Esophagus mucosa (tissue), 1 donor: ENCODE measurements at regions not wholly inside any gene's neighbourhood (a gene's known extent, or its start where the extent isn't known, plus 50 kb on each side); places are given as distances from the start of the nearest gene placed in this dataset.

Source experiments
- ATAC-seq: fragments of 200-7000 bp; cut with Tn5 transposase; one replicate; pipeline ENCODE4 v1.9.1; 2020
- donor health status: DM: yes; HTN: yes; CAD: no.

DNA sequence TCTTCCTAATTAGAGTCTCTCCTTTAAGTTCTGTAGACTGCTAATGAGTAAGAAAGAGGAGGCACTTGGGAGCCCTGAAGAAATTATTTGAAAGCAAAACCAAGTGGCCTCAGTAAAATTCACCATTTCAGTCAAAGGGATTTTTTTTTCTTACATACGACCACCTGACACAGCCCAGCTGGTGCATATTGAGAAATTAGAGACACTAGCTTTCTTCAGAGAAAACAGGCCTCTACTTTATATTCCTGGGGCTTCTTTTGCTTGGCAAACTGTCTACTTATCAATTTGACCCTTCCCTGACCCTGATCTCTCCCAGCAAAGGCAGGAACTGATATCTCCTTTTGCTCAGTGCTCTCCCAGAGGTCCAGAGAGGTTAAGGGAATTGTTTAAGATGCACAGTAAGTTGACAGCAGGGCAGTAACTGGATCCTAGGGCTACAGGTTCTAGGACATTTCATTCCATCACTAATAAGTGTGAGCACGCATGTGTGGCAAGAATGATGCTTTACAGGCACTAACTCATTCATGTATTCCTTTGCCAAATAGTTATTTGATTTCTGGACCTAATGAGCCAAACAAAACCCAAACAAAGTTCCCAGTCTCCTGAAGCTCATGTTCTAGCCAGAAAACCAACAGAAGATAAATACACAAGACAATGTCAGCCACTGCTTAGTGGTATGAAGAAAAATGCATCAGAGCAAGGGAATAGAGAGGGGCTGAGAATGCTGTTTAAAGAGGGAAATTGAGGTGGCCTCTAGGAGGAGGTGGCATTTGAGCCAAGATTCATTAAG, 467.6 kb downstream of the SOX6 start:
- no peak for ATAC-seq

DNA sequence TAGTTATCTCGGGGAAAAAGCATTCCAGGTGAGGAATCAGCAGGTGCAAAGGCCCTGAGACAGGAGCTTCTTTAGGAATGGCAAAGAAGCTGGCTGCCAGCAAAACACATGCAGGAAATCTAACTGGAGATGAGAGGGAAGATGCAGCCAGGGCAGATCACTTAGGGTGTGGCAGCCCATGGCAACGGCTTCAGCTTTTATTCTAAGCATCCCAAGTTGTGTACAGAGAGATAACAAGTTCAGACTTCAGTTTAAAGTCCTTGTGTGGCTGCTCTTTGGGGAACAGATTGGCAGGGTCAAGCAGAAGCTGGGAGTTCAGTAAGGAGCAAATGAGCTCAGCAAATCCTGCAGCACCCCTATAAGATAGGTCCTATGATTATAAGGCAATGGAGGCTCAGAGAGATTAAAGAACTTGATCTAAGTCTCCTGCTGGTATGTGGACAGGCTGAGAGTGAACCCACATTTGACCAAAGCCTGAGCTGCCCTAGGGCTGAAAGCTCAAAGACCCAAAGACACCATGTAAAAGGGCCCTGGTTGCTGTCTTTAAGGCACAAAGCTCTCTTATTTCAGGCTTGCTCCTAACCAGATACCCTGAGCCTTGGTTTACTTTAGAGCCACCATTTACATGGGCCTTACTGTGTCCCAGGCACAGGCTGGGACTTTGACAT, 466.8 kb downstream of the SOX6 start:
- ATAC-seq: no peak

DNA sequence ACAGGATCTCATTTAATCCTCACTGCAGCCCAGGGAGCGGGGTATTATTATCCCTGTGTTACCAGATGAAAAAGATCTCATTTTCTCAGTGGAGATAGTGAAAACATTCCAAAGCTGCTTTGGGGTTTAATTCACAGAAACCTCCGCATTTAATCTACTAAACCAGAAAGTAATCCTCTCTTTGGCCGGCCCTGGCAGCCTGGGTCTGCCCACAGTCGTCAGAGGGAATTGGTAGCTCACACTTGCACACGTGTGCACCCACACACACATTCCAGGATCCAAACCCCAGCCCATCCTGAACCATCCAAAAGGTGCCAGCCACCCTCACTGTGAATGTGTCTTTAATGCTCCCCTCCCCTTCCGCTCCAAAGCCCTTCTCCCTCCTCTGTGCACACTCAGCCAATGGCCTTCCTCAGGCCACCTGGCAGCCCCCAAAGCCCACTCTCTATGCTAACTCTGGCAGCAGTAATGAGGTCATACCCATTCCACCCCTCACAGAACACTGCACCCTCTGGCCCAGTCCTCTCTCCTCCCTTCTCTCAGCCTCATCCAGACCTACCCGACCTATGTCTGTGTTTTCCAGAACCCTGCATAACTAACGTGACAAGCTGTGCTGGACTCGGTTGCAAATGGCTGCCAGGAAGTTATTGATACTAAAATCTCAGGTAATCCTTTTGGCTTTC, 466.2 kb downstream of the SOX6 start:
- ATAC-seq: no peak

DNA sequence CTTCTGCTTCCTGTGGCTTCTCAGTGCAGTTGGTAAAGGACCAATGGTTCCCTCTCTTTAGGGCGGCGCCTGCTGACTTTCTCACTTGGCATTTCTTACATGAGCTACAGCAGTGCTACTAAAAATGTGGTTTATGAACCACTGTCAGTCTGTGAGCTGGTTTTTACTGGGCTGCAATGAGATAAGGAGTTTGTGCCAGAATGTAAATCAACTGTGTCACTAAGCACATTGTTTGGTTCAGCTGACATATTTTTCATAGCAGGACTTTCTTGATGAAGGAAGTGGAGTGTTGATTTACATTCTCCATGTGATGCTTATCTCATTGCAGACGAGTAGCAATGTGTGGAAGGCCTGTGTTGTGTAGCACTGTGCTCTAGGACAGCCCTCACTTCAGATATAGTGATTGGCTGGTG, 463.3 kb downstream of the SOX6 start:
- no peak for ATAC-seq

DNA sequence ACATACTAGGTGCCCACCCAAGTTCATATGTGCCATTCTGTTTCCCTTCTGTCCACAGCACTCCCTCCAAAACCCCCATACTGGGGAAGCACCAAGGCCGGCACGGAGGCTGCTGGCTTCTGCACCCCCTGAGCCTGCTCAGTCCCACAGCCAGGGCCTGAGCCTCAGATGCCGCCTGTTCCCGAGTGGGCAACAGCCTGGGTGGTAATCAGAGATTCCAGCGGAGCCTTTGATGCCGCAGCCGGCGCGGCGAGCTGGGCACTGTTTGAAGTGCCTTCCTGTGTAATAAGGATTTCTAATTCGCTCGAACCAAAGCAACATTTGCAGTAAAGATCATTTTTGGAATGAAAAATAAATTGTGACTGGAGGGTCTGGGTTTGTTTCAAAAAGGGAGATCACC, 460.3 kb downstream of the SOX6 start:
- ATAC-seq: no peak

DNA sequence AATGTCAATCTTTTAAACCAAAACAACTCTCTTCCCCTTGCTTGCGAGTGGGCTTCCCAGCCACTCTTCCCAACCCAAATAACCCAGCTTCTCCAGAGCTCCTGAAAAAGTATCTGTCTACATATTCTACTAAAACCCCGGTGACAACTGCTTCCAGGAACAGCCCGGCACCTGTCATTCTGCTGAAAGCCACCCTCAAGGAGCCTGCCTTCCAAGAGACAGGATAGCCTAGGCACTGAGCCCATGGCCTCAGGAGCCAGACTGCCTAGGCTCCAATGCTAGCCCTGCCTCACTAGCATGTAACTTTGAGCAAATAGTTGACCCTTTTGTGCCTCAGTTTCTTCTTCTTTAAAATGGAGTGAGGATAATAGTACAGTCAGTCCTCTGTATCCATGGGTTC, 459.8 kb downstream of the SOX6 start:
- ATAC-seq: no peak

DNA sequence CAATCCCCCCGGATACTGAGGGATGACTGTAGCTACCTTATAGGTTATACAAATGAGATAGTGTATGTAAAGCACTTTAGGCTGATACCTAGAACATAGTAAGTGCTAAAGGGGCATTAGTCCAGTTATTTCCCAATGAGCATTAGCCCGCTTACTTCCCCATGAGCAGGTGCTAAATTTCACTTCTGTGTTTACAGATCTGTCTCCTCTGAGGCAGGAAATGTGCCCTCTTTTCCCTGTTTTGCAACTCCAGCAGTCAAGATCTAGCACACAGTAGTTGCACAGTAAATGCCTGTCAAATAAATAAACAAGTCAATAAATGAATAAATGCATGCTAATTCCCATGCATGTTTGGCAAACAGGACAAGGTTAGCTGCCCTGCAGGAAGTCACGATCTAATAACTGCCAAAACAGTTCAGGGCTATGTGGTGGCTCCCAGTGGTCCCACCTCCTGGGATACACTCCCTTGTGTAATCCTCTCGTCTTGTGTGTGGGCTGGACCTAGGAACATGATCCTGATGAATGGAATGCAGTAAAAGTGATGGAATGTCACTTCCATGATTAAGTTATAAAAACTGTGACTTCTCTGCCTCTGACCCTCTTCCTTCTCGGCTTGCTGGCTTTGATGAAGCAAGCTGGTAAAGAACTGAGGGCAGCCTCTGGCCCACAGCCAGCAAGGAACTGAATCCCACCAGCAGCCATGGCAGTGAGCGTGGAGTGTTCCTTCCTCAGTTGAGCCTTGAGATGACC, 459.0 kb downstream of the SOX6 start:
- no peak for ATAC-seq

DNA sequence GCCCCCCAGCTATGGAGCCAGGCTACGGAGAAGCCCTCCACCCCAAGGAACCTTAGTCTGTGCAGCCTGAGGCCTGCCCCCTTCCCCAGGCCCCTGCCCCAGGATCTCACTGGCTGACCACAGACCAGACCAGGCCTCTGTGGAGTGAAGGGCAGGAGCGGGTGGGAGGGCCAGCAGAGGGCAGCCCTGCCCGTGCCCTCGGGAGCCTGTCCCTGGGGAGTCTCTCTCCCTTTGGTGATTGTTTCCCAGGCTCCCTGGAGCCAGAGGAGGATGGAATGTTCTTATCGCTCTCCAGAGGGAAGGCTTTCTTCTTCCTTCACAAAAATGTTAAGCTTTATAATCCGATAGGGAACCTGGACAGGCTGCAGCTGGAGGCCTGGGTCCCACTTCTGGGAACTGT, 455.3 kb downstream of the SOX6 start:
- ATAC-seq: no peak

DNA sequence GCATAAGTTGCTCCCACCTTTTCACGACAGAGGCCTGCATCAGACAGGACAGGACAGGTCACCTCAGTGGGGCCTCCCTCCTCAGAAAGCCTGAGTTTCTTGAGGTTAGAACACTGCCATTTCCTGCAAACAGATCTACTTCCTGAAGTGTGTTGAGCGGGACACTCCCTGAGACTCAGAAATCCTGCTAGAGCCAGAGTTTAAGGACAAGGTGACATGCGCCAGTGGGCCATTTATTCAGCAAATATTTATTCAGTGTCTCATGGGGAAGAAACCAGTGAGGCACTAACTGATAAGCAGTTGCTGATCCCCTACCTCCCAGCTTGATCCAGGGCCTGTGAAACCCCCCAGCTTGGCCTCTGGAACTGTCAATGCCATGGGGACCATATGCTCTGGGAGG, 454.6 kb downstream of the SOX6 start:
- peak; percentile 48 for ATAC-seq

DNA sequence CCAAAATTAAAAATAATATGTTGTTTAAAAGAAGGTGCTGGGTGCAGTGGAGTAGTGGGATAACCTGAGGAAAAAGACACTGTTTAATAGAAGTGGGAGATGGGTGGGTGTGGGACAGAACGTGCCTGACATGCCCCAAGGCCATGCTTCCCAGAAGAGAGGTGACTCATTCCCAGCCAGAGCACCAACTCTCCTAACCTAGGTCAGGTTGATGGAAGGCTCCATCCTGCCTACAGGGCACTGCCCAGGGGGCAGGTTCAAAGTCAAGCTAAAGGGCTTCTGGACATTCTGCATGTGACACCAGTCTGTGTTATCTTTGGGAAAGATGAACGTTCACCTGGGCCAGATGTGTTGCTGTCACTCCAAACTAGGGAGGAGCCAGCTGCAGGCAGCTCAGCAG, 453.1 kb downstream of the SOX6 start:
- no peak for ATAC-seq

DNA sequence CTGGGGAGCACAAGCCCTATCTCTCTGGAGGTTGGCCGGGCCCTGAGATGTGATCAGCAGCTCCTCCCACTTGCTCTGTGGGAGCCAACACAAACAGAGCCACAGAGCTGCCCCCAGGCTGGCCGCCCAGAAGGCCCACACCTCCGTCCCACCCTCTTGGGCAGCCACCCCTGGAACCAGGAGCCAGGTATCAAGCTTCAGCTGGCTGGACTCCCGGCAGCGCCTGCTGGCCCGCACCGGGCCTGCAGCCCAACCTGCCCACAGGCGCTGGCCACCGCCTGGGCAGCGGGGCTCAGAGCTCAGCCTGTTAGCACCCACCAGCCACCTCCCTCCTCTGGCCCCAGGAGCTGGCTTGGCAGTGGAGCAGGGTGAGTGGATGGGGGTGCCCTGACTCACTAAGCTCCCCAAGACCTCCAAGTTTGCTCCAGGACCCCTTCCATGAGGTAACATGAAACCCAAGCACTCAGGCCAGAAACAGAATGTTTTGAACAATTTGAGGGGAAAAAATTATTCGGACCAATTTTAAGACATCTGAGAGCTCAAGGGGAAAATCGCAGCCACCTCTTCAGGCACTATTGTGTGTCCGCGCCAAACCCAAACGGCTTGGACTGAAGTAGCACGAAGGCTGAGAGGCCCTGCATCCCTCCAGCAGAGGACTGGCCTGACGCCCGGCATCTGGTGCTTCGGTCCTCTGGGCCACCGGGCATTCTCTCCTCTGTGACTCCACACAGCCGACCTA, 450.8 kb downstream of the SOX6 start:
- ATAC-seq: no peak

DNA sequence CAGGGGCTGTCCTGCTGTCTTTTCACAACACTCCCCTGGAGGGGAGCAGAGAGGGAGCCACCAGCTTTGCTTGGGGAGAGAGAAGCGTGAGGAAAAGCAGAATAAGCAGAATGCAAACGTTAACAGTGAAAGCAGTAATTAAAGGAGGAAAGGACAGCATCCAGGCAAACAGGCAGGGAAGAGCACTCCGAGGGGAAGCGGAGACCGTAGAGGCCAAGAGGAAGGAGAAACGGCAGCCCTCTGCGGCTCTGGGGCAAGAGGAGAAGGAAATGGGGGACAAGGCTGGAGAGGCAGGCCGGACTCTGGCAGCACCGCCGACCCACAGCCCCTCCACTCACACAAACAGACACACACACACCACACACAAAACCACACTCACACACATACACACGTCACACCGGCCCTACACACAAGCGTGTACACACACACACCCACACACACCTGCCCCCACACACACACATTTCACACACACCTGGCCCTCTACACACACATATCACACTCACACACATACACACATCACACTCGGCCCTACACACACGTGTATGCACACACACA, 449.8 kb downstream of the SOX6 start:
- ATAC-seq: no peak

DNA sequence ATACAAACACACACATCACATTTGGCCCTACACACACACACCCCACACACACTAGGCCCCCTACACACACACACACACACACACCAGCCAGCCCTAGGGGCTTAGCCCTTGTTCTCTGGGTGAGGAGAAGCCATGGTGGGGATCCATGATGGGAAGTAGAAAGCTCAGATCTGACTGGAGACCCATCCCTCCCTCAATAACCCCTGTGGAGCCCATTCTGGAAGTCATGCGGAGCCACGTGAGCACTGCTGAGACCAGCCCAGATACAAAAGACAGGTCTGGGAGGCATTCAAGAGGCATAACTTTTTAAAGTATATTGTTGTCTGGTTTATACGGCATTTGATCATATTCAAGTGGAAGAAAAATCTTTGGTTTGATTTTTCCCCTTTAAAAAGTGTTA, 448.5 kb downstream of the SOX6 start:
- ATAC-seq: no peak

DNA sequence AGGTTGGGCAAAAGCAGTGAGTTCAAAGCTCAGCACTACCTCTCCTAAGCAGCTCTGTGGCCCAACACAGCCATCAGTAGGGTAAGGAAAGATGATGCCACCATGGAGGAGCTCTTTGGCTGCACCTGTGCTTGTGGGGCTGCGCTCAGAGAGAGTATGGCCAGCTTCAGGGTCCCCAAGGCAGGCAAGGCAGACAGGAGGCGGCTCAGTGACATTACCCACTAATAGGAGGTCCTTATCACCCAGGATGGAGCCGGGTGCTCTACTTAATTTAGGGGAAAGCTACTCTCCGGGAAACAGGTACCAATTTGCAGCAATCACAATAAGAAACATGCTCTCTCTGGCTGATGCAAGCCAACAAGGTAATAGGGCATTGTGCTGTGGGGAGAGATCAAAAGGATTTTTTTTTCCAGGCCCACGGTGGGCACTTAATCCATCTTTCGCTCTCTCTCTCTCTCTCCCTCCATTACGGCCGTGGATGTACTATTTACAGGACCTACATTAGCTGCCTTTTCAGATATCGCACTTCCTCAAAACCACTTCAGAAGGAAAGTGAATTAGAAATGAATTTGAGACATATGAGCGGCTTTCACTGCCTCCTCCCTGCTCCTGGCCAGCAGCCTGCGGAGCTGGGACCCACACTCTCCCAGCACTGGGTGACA, 446.3 kb downstream of the SOX6 start:
- no peak for ATAC-seq

DNA sequence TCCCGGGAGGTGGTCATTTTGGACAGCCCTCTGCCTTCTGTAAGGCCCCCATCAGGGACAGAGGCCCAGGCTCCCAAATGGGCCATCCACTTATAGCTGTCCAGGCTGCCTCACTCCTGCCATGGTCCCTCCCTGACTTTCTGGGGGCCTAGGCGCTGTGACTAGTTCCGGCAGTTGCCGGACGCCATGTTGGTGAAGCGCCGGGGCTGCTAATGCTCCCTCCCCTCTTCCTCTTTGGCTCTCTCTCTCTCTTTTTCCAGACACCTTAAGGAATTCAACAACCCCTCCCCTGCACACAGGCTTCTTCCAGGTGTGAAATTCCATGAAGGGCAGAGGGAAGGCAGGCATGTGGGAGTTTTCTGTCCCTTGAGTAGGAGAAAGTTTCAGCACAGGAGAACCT, 445.6 kb downstream of the SOX6 start:
- ATAC-seq: no peak

DNA sequence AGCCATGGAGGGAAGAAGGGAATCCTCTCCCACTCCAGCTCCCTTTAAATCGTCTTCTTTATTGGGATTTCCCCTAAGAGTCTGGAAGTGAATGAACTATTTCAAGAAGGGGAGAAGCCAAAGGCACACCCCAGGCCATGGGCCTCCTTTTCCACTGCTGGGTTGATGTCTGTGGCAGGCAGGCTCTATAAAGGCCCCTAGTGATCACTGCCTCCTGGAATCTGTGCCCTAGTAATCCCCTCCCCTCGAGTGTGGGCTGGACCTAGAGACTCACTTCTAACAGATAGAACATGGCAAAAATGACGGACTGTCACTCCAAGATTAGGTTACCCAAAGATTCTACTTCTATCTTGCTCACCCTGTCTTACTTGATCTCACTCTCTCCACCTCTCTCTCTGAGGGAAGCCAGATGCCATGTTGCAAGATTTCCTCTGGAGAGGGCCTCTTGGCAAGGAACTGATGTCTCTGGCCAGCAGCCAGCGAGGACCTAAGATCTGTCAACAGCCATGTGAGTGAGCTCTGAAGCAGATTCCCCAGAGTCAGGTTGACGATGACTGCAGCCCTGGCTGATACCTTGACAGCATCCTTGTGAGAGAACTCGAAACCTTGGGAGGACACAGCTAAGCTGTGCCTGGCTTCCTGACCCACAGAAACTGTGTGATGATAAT, 444.8 kb downstream of the SOX6 start:
- ATAC-seq: no peak

DNA sequence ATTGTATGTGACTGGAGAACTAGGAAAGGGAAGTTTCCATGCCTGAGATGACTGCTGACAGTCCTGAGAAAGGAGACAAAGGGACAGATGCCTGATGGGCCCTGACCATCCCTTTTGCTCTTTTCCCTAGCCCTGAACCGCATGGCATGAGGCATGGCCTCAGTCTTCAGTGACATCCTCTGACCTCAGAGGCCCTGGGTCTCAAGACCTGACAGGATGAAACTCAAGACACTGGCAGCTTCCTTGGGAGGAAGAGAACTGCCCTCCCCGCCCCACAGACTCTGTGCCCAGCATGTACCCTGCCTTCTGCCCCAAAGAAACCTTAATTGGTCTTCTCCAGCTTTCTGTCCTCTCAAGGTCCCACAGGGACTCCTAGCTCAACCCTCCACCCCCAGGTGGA, 444.1 kb downstream of the SOX6 start:
- no peak for ATAC-seq

DNA sequence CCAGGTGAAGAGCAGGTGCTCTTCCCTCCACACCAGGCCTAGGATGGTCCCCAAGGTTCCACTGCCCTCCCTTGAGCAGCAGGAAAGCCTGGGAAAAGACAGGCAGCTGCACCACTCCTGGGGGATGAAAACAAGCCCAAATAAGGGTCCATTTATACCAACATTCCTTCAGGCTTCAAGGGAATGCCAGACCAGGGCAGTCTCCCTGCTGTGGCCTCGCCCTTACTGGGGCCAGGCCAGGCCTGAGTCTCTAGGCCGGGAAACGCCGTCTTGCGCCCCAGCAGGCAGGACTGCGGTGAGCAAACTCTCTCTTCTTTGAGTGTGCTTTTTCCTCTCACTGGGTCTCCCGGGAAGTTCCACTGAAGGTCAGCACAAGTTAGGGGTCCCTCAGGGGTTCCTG, 443.5 kb downstream of the SOX6 start:
- no peak for ATAC-seq

DNA sequence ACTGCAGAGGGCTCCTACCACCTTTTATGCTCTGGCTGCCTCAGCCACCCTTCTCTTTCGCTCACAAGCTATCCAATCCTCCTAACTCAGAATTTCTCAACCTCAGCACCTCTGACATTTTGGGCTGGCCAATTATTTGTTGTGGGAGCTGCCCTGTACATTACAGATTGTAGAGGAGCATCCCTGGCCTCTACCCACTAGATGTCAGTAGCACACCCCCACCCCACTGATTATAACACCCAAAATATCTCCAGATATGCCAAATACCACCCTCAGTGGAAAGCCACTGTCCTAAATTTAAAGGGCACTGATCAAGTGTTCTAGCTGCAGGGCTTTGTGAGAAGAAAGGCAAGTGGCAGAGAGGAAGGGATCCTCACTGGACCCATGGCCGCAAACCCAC, 443.1 kb downstream of the SOX6 start:
- ATAC-seq: peak; percentile 39
